GM12874 (cell line): ENCODE measurements at regions not wholly inside any gene's neighbourhood (a gene's known extent, or its start where the extent isn't known, plus 50 kb on each side); places are given as distances from the start of the nearest gene placed in this dataset.

Experiments used
- CTCF ChIP-seq: IDR thresholded peaks from 2 replicates; pipeline ENCODE4 v1.5.1; 2011; ENCODE audit warnings: low read depth, mild to moderate bottlenecking, control low read depth, low read length, moderate library complexity; ENCODE audit not compliant: insufficient read depth

- TF ChIP-seq CTCF, result no peak
Measured at GRCh38 chr12:22855456-22855855, 230.5 kb downstream of the ETNK1 start.

GRCh38 chr12:22856178-22856577 is 231.2 kb downstream of the ETNK1 start:
- no peak for TF ChIP-seq CTCF

DNA sequence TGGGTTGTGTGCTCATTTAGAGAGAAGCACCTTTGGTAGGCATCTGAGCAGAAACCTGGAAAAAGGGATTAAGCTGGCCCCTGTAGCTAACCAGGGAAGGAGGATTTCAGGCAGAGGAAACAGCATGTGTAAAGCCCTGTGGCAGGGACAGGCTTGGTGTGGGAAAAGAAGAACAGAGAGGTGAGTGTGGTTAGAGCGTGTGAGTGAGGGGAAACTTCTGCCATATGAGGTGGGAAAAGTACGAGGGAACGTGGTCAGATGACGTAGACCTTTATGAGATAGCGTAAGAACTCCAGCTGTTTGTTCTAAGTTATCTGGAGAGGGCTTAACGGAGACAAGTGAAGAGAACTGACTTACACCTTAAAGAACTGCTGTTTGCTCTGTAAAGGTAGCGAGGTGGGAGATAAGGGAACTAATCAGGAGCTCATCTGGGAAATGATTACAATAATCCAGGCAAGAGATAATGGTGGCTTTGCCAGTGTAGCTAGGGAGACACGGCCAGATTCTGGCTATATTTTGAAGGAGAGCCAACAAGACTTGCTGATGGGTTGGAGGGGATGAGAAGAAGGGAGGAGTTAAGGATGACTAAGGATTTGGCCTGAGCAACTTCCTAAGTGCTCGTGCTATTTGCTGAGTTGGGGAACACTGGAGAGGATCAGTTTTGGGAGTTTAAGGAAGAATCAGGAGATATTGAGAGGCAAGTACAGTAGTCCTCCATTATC is 234.0 kb downstream of the ETNK1 start:
- no peak for TF ChIP-seq CTCF

DNA sequence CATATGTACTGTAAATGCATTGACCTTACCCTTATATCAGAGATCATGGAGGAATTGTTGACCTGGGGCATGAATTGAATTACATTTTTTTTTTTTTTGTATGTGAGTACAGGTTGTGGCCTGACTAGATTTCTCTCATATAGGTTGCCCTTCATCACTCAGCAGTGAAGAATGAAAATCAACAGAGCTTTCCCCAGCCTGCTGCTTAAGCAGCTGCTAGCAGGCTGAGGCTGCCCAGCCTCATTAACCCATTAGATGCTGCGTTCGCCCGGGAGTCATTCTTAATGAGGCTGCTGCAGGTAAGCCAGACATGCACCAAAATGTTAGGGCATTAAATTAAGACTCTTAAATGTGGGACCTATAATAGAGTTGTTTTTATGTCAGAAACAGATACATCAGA is 236.0 kb downstream of the ETNK1 start:
- TF ChIP-seq CTCF, result no peak

GRCh38 chr12:22865822-22866221 is 240.9 kb downstream of the ETNK1 start:
- TF ChIP-seq CTCF, result no peak

GRCh38 chr12:22866406-22866805 is 241.4 kb downstream of the ETNK1 start:
- TF ChIP-seq CTCF, result no peak

- TF ChIP-seq CTCF, result no peak
Measured at GRCh38 chr12:22874151-22874550, 249.2 kb downstream of the ETNK1 start.
